ENCODE measurements at regions not wholly inside any gene's neighbourhood (a gene's known extent, or its start where the extent isn't known, plus 50 kb on each side); places are given as distances from the start of the nearest gene placed in this dataset.

- Mint-ChIP-seq H3K27me3 (no peaks in the 10 kb centered on the region), H3K4me1 (peaks cover 5 to 15% (median 5%) of the 10 kb centered on the region in 3 donors), H3K4me3 (peak overlapping the region in 2 of 8 donors; percentile 13 to 42)
Observed at GRCh38 chr16:13529193-13529982, 390.6 kb upstream of the ERCC4 start.

GRCh38 chr16:13540771-13541170 lies 379.2 kb upstream of the ERCC4 start:
- no peak for ATAC-seq (ENCODE audit: low read depth in 2 of 2)
- no peak overlapping the region for H3K27ac Mint-ChIP-seq

More at GRCh38 chr16:13529193-13529982, 390.6 kb upstream of the ERCC4 start:
- peaks cover 0 to 1% of the 10 kb centered on the region in 2 donors for H3K36me3 Mint-ChIP-seq
- peaks cover 0 to 14% (median 2%) of the 10 kb centered on the region in 7 donors for H3K9me3 Mint-ChIP-seq
- peak overlapping the region in 1 of 6 donors; percentile 74 for H3K27ac Mint-ChIP-seq
- DNase-seq, result no peak
- no peak for ATAC-seq (ENCODE audit: low read depth in 2 of 2)

GRCh38 chr16:13542284-13542683 lies 377.7 kb upstream of the ERCC4 start:
- DNase-seq, result no peak
- Mint-ChIP-seq H3K27ac (no peak overlapping the region), H3K4me3 (no peak overlapping the region), H3K27me3 (peaks cover 0 to 15% (median 13%) of the 10 kb centered on the region in 3 donors), H3K36me3 (no peaks in the 10 kb centered on the region), H3K9me3 (peaks cover 0 to 18% (median 0%) of the 10 kb centered on the region in 7 donors), H3K4me1 (no peaks in the 10 kb centered on the region)
- ATAC-seq (ENCODE audit: low read depth in 2 of 2), result no peak

More at GRCh38 chr16:13540771-13541170, 379.2 kb upstream of the ERCC4 start:
- H3K4me3 Mint-ChIP-seq, result no peak overlapping the region
- H3K4me1 Mint-ChIP-seq, result no peaks in the 10 kb centered on the region
- peaks cover 0 to 16% (median 0%) of the 10 kb centered on the region in 7 donors for H3K9me3 Mint-ChIP-seq
- DNase-seq, result no peak
- H3K36me3 Mint-ChIP-seq, result no peaks in the 10 kb centered on the region
- H3K27me3 Mint-ChIP-seq, result peaks cover 0 to 15% (median 13%) of the 10 kb centered on the region in 3 donors

GRCh38 chr16:13543850-13544249 lies 376.1 kb upstream of the ERCC4 start:
- Mint-ChIP-seq H3K36me3 (no peaks in the 10 kb centered on the region), H3K27ac (no peak overlapping the region)

GRCh38 chr16:13545271-13545670 lies 374.7 kb upstream of the ERCC4 start:
- Mint-ChIP-seq H3K27me3 (peaks cover 0 to 15% (median 13%) of the 10 kb centered on the region in 3 donors), H3K9me3 (peaks cover 0 to 10% (median 0%) of the 10 kb centered on the region in 7 donors), H3K4me3 (no peak overlapping the region), H3K4me1 (no peaks in the 10 kb centered on the region), H3K36me3 (no peaks in the 10 kb centered on the region), H3K27ac (no peak overlapping the region)
- no peak for ATAC-seq (ENCODE audit: low read depth in 2 of 2)
- DNase-seq, result no peak

More at GRCh38 chr16:13543850-13544249, 376.1 kb upstream of the ERCC4 start:
- Mint-ChIP-seq H3K9me3 (peaks cover 0 to 18% (median 0%) of the 10 kb centered on the region in 7 donors), H3K4me1 (no peaks in the 10 kb centered on the region), H3K27me3 (peaks cover 0 to 15% (median 13%) of the 10 kb centered on the region in 3 donors), H3K4me3 (no peak overlapping the region)
- ATAC-seq (ENCODE audit: low read depth in 2 of 2) (no peak), DNase-seq (no peak)

GRCh38 chr16:13550254-13550653 lies 369.7 kb upstream of the ERCC4 start:
- DNase-seq, result no peak
- Mint-ChIP-seq H3K4me3 (no peak overlapping the region), H3K4me1 (no peaks in the 10 kb centered on the region), H3K9me3 (peaks cover 0 to 16% (median 2%) of the 10 kb centered on the region in 7 donors), H3K27ac (no peak overlapping the region), H3K27me3 (peaks cover 0 to 12% (median 11%) of the 10 kb centered on the region in 3 donors), H3K36me3 (no peaks in the 10 kb centered on the region)
- no peak for ATAC-seq (ENCODE audit: low read depth in 2 of 2)

GRCh38 chr16:13552062-13552959 lies 367.6 kb upstream of the ERCC4 start:
- DNase-seq (no peak), ATAC-seq (ENCODE audit: low read depth in 2 of 2) (no peak)
- H3K4me3 Mint-ChIP-seq, result no peak overlapping the region
- H3K36me3 Mint-ChIP-seq, result no peaks in the 10 kb centered on the region
- no peaks in the 10 kb centered on the region for H3K4me1 Mint-ChIP-seq
- peaks cover 0 to 12% (median 2%) of the 10 kb centered on the region in 7 donors for H3K9me3 Mint-ChIP-seq
- no peak overlapping the region for H3K27ac Mint-ChIP-seq
- peaks cover 0 to 27% (median 11%) of the 10 kb centered on the region in 3 donors for H3K27me3 Mint-ChIP-seq

GRCh38 chr16:13552960-13553257 lies 367.0 kb upstream of the ERCC4 start:
- Mint-ChIP-seq H3K4me1 (no peaks in the 10 kb centered on the region), H3K36me3 (no peaks in the 10 kb centered on the region), H3K9me3 (peaks cover 0 to 12% (median 2%) of the 10 kb centered on the region in 7 donors), H3K27me3 (peaks cover 4 to 29% (median 11%) of the 10 kb centered on the region in 3 donors), H3K4me3 (no peak overlapping the region), H3K27ac (no peak overlapping the region)
- ATAC-seq (ENCODE audit: low read depth in 2 of 2) (no peak), DNase-seq (no peak)

- DNase-seq, result no peak
- peaks cover 10 to 29% (median 12%) of the 10 kb centered on the region in 3 donors for H3K27me3 Mint-ChIP-seq
- H3K36me3 Mint-ChIP-seq, result no peaks in the 10 kb centered on the region
- no peak for ATAC-seq (ENCODE audit: low read depth in 2 of 2)
- no peaks in the 10 kb centered on the region for H3K4me1 Mint-ChIP-seq
- no peak overlapping the region for H3K27ac Mint-ChIP-seq
- no peak overlapping the region for H3K4me3 Mint-ChIP-seq
- peaks cover 0 to 12% (median 2%) of the 10 kb centered on the region in 7 donors for H3K9me3 Mint-ChIP-seq
Observed at GRCh38 chr16:13553453-13553985, 366.4 kb upstream of the ERCC4 start.

GRCh38 chr16:13554005-13554404 lies 365.9 kb upstream of the ERCC4 start:
- H3K4me1 Mint-ChIP-seq, result no peaks in the 10 kb centered on the region
- ATAC-seq (ENCODE audit: low read depth in 2 of 2) (no peak), DNase-seq (no peak)
- peaks cover 10 to 29% (median 17%) of the 10 kb centered on the region in 3 donors for H3K27me3 Mint-ChIP-seq
- no peaks in the 10 kb centered on the region for H3K36me3 Mint-ChIP-seq
- H3K4me3 Mint-ChIP-seq, result no peak overlapping the region
- peaks cover 0 to 12% (median 2%) of the 10 kb centered on the region in 7 donors for H3K9me3 Mint-ChIP-seq
- no peak overlapping the region for H3K27ac Mint-ChIP-seq

GRCh38 chr16:13554643-13555042 lies 365.3 kb upstream of the ERCC4 start:
- H3K4me1 Mint-ChIP-seq, result no peaks in the 10 kb centered on the region
- peaks cover 0 to 12% (median 2%) of the 10 kb centered on the region in 7 donors for H3K9me3 Mint-ChIP-seq
- H3K27me3 Mint-ChIP-seq, result peaks cover 11 to 29% (median 18%) of the 10 kb centered on the region in 3 donors
- ATAC-seq (ENCODE audit: low read depth in 2 of 2), result no peak
- H3K36me3 Mint-ChIP-seq, result no peaks in the 10 kb centered on the region
- no peak for DNase-seq
- H3K4me3 Mint-ChIP-seq, result no peak overlapping the region
- no peak overlapping the region for H3K27ac Mint-ChIP-seq

GRCh38 chr16:13557418-13557817 lies 362.5 kb upstream of the ERCC4 start:
- Mint-ChIP-seq H3K27me3 (peaks cover 11 to 41% (median 17%) of the 10 kb centered on the region in 3 donors), H3K4me3 (no peak overlapping the region), H3K9me3 (peaks cover 0 to 22% (median 6%) of the 10 kb centered on the region in 7 donors), H3K4me1 (no peaks in the 10 kb centered on the region), H3K36me3 (no peaks in the 10 kb centered on the region), H3K27ac (no peak overlapping the region)
- no peak for ATAC-seq (ENCODE audit: low read depth in 2 of 2)
- DNase-seq, result no peak

- ATAC-seq (ENCODE audit: low read depth in 2 of 2), result no peak
- Mint-ChIP-seq H3K4me1 (no peaks in the 10 kb centered on the region), H3K27me3 (peaks cover 11 to 34% (median 17%) of the 10 kb centered on the region in 3 donors), H3K27ac (no peak overlapping the region), H3K4me3 (no peak overlapping the region), H3K9me3 (peaks cover 0 to 14% (median 3%) of the 10 kb centered on the region in 7 donors), H3K36me3 (no peaks in the 10 kb centered on the region)
- DNase-seq, result no peak
Observed at GRCh38 chr16:13558752-13559151, 361.2 kb upstream of the ERCC4 start.
